H1 (cell line): ENCODE measurements at regions not wholly inside any gene's neighbourhood (a gene's known extent, or its start where the extent isn't known, plus 50 kb on each side); places are given as distances from the start of the nearest gene placed in this dataset.

Source experiments
- CTCF ChIA-PET: fragments of 300-600 bp; sonication (Branson Sonifier 250); formaldehyde crosslinking; loops from one replicate; lab custom pipeline; 2021; ENCODE audit not compliant: partially characterized antibody; lab: Charles Lee
- POLR2A ChIA-PET: fragments of 300-600 bp; sonication (Branson Sonifier 250); formaldehyde crosslinking; loops from one replicate; lab custom pipeline; 2021; ENCODE audit warnings: inconsistent platforms; ENCODE audit not compliant: partially characterized antibody; lab: Charles Lee
- DNase-seq, 2 experiments: peaks; one replicate each; pipeline versions ENCODE4 v3.0.0 to v3.0.0-alpha.2; 2010 to 2022; ENCODE audit warnings: low spot score in 2 of 2, low read depth in 1 of 2, mixed read lengths in 1 of 2
- FAIRE-seq: peaks from 2 replicates; lab custom pipeline; 2011; peaks lifted over from hg19 to GRCh38; lab: Jason Lieb, UNC
- H2AFZ ChIP-seq: 2 replicates; pipeline ENCODE4 v1.8.1; 2012; ENCODE audit warnings: low read length, inconsistent platforms
- H2AK5ac ChIP-seq: 2 replicates; pipeline ENCODE4 v1.6.1; 2013; ENCODE audit warnings: low read depth, low read length
- H2BK120ac ChIP-seq: replicated peaks from 2 replicates; pipeline ENCODE3; 2013; ENCODE audit warnings: low read depth, low read length, inconsistent platforms
- H2BK12ac ChIP-seq: 2 replicates; pipeline ENCODE4 v1.6.1; 2013; ENCODE audit warnings: low read depth, low read length
- H2BK15ac ChIP-seq: 2 replicates; pipeline ENCODE4 v1.6.1; 2013; ENCODE audit warnings: low read length
- H2BK20ac ChIP-seq: 2 replicates; pipeline ENCODE4 v1.6.1; 2013; ENCODE audit warnings: low read length
- H2BK5ac ChIP-seq: 2 replicates; pipeline ENCODE4 v1.6.1; 2013; ENCODE audit warnings: low read depth, low read length
- H3K14ac ChIP-seq: 2 replicates; pipeline ENCODE4 v1.6.1; 2013; ENCODE audit warnings: inconsistent platforms; ENCODE audit not compliant: insufficient read length
- H3K18ac ChIP-seq: 2 replicates; pipeline ENCODE4 v1.6.1; 2013; ENCODE audit warnings: low read length; ENCODE audit errors: extremely low read depth
- H3K23ac ChIP-seq: 2 replicates; pipeline ENCODE4 v1.6.1; 2013; ENCODE audit warnings: inconsistent platforms; ENCODE audit not compliant: insufficient read length
- H3K23me2 ChIP-seq: 2 replicates; pipeline ENCODE4 v1.6.1; 2013; ENCODE audit warnings: low read depth, low read length
- H3K27ac ChIP-seq: 2 replicates; pipeline ENCODE4 v1.6.1; 2011; ENCODE audit warnings: low read depth, low read length, inconsistent platforms
- H3K27me3 ChIP-seq, 4 experiments: replicated peaks in 1 of 4; 1 replicate in 1 of 4; 2 replicates in 3 of 4; pipeline versions ENCODE4 v1.6.1 to v1.8.1; 2011 to 2013; ENCODE audit warnings: low read length in 3 of 4, mild to moderate bottlenecking in 3 of 4, inconsistent platforms in 2 of 4, mixed read lengths in 2 of 4, moderate library complexity in 1 of 4; ENCODE audit not compliant: control insufficient read depth in 3 of 4, insufficient read depth in 3 of 4; ENCODE audit errors: extremely low read depth in 1 of 4
- H3K36me3 ChIP-seq, 4 experiments: 2 replicates each; pipeline versions ENCODE4 v1.6.1 to v1.8.1; 2011 to 2013; ENCODE audit warnings: mild to moderate bottlenecking in 4 of 4, low read length in 3 of 4, moderate library complexity in 2 of 4, control low read depth in 1 of 4, inconsistent platforms in 1 of 4; ENCODE audit not compliant: insufficient read depth in 4 of 4, control insufficient read depth in 2 of 4
- H3K4ac ChIP-seq: replicated peaks from 2 replicates; pipeline ENCODE3; 2013; ENCODE audit warnings: low read length, low read depth, mixed read lengths, inconsistent platforms; ENCODE audit not compliant: insufficient read length
- H3K4me1 ChIP-seq, 4 experiments: replicated peaks in 1 of 4; 1 replicate in 1 of 4; 2 replicates in 3 of 4; pipeline versions ENCODE4 v1.6.1 to v1.8.1; 2011 to 2013; ENCODE audit warnings: low read length in 3 of 4, inconsistent platforms in 2 of 4, mixed read lengths in 1 of 4; ENCODE audit not compliant: insufficient read depth in 4 of 4, control insufficient read depth in 3 of 4
- H3K4me2 ChIP-seq, 2 experiments: 2 replicates each; pipeline versions ENCODE4 v1.6.1 to v1.8.1; 2011 to 2013; ENCODE audit warnings: low read depth in 2 of 2, low read length in 2 of 2, control low read depth in 1 of 2, inconsistent platforms in 1 of 2, mild to moderate bottlenecking in 1 of 2; ENCODE audit not compliant: insufficient read depth in 1 of 2
- H3K4me3 ChIP-seq, 4 experiments: fragments of 200-600, 300-600 bp in 1 of 4; sonication (generic), shearing (Covaris generic), sonication (Bioruptor Twin) in 1 of 4; 2 replicates each; pipeline versions ENCODE4 v1.5.1 to v1.8.1; 2011 to 2016; ENCODE audit warnings: low read length in 4 of 4, low read depth in 3 of 4, control low read depth in 2 of 4, inconsistent platforms in 2 of 4, mild to moderate bottlenecking in 2 of 4, mixed read lengths in 1 of 4, moderate library complexity in 1 of 4; ENCODE audit not compliant: insufficient read depth in 2 of 4; ENCODE audit errors: extremely low read depth in 1 of 4
- H3K56ac ChIP-seq: replicated peaks from 2 replicates; pipeline ENCODE3; 2013; ENCODE audit warnings: low read depth, mild to moderate bottlenecking, mixed read lengths, low read length, inconsistent platforms; ENCODE audit not compliant: insufficient read length
- H3K79me1 ChIP-seq: 2 replicates; pipeline ENCODE4 v1.6.1; 2013; ENCODE audit warnings: low read depth, low read length, control low read depth
- H3K79me2 ChIP-seq, 2 experiments: 2 replicates each; pipeline versions ENCODE4 v1.6.1 to v1.8.1; 2012 to 2013; ENCODE audit warnings: low read length in 2 of 2, mild to moderate bottlenecking in 2 of 2, inconsistent platforms in 1 of 2; ENCODE audit not compliant: insufficient read depth in 2 of 2, control insufficient read depth in 1 of 2
- H3K9ac ChIP-seq, 4 experiments: replicated peaks in 1 of 4; 1 replicate in 1 of 4; 2 replicates in 3 of 4; pipeline versions ENCODE4 v1.6.1 to v1.8.1; 2011 to 2013; ENCODE audit warnings: low read depth in 3 of 4, low read length in 3 of 4, control low read depth in 2 of 4, mild to moderate bottlenecking in 2 of 4, moderate library complexity in 2 of 4, inconsistent platforms in 1 of 4; ENCODE audit errors: extremely low read depth in 1 of 4
- H3K9me3 ChIP-seq, 2 experiments: 2 replicates each; pipeline versions ENCODE4 v1.6.1 to v1.8.1; 2012 to 2013; ENCODE audit warnings: mild to moderate bottlenecking in 2 of 2, moderate library complexity in 2 of 2, control low read depth in 1 of 2, inconsistent platforms in 1 of 2, low read depth in 1 of 2, low read length in 1 of 2, mixed read lengths in 1 of 2; ENCODE audit not compliant: insufficient read depth in 2 of 2
- H4K20me1 ChIP-seq, 2 experiments: replicated peaks in 1 of 2; 2 replicates each; pipeline versions ENCODE3 to v1.8.1; 2011 to 2013; ENCODE audit warnings: inconsistent platforms in 2 of 2, low read length in 2 of 2, mild to moderate bottlenecking in 1 of 2; ENCODE audit not compliant: insufficient read depth in 2 of 2, control insufficient read depth in 1 of 2
- H4K5ac ChIP-seq: 2 replicates; pipeline ENCODE4 v1.6.1; 2013; ENCODE audit warnings: low read length, low read depth, mixed read lengths, inconsistent platforms; ENCODE audit not compliant: insufficient read length
- H4K8ac ChIP-seq: 2 replicates; pipeline ENCODE4 v1.8.0; 2013; ENCODE audit warnings: mild to moderate bottlenecking, moderate library complexity, low read length, inconsistent platforms; ENCODE audit not compliant: insufficient read depth; ENCODE audit errors: extremely low read depth
- H4K91ac ChIP-seq: replicated peaks from 2 replicates; pipeline ENCODE3; 2013; ENCODE audit warnings: low read length, mixed read lengths, inconsistent platforms; ENCODE audit not compliant: insufficient read length
- BACH1 ChIP-seq: IDR thresholded peaks from 2 replicates; pipeline ENCODE4 v1.6.1; 2012; ENCODE audit warnings: low read length, improper control_type of control experiment
- BCL11A ChIP-seq, 2 experiments: IDR thresholded peaks; one replicate each; pipeline ENCODE4 v1.6.1; 2011; ENCODE audit warnings: low read depth in 2 of 2, low read length in 2 of 2, mild to moderate bottlenecking in 2 of 2
- EZH2 ChIP-seq: fragments of 200-600 bp; sonication (generic); IDR thresholded peaks from 2 replicates; pipeline ENCODE4 v1.7.1; 2012; ENCODE audit warnings: low read depth, mild to moderate bottlenecking, moderate library complexity, low read length, inconsistent platforms; ENCODE audit not compliant: severe bottlenecking
- GABPA ChIP-seq: IDR thresholded peaks from 2 replicates; pipeline ENCODE4 v1.6.1; 2011; ENCODE audit warnings: mild to moderate bottlenecking, low read length, moderate library complexity, borderline replicate concordance; ENCODE audit not compliant: insufficient read depth
- RAD21 ChIP-seq, 2 experiments: IDR thresholded peaks in 1 of 2; conservative IDR thresholded peaks in 1 of 2; 2 replicates each; pipeline ENCODE4 v1.6.1; 2011; ENCODE audit warnings: low read depth in 2 of 2, low read length in 2 of 2, improper control_type of control experiment in 1 of 2, inconsistent platforms in 1 of 2, mild to moderate bottlenecking in 1 of 2, moderate library complexity in 1 of 2
- RBBP5 ChIP-seq: IDR thresholded peaks from 2 replicates; pipeline ENCODE4 v1.7.1; 2012; ENCODE audit warnings: low read depth, mild to moderate bottlenecking, inconsistent platforms, low read length, moderate library complexity, borderline replicate concordance
- RNF2 ChIP-seq: fragments of 200-900, 300-1000 bp; sonication (generic); IDR thresholded peaks from 2 replicates; pipeline ENCODE4 v1.7.1; 2016; ENCODE audit warnings: borderline replicate concordance, low read depth, mild to moderate bottlenecking, antibody characterized with exemption, low read length; ENCODE audit not compliant: poor library complexity, severe bottlenecking; ENCODE audit errors: missing control alignments
- TBP ChIP-seq: IDR thresholded peaks from 2 replicates; pipeline ENCODE4 v1.6.1; 2011; ENCODE audit warnings: low read depth, low read length, improper control_type of control experiment
- TEAD4 ChIP-seq: IDR thresholded peaks from 2 replicates; pipeline ENCODE4 v1.6.1; 2012; ENCODE audit warnings: low read depth, low read length, inconsistent platforms, mixed read lengths

GRCh38 chr4:129223945-129224344, 128.0 kb downstream of the C4orf33 start:
- Histone ChIP-seq H2BK120ac (no peak overlapping the region), H3K4me1 (no peaks in the 10 kb centered on the region), H2BK20ac (no peak overlapping the region), H2BK5ac (no peak overlapping the region), H2BK15ac (no peak overlapping the region), H2BK12ac (no peak overlapping the region), H3K14ac (no peak overlapping the region), H4K91ac (no peak overlapping the region), H3K4me2 (no peak overlapping the region), H4K20me1 (no peaks in the 10 kb centered on the region), H3K4me3 (no peak overlapping the region), H3K9me3 (no peaks in the 10 kb centered on the region), H3K27me3 (no peaks in the 10 kb centered on the region), H3K36me3 (no peaks in the 10 kb centered on the region), H3K23me2 (no peaks in the 10 kb centered on the region), H3K79me2 (no peaks in the 10 kb centered on the region), H3K9ac (no peak overlapping the region), H3K4ac (no peak overlapping the region), H3K23ac (no peak overlapping the region), H4K8ac (no peak overlapping the region), H3K18ac (no peak overlapping the region), H4K5ac (no peak overlapping the region), H2AK5ac (no peak overlapping the region), H3K56ac (no peak overlapping the region), H2AFZ (no peak overlapping the region), H3K79me1 (no peaks in the 10 kb centered on the region), H3K27ac (no peak overlapping the region)
- no peak for FAIRE-seq
- TF ChIP-seq RAD21 (IDR thresholded peaks at IDR 0.05 in 1 of 2, conservative IDR thresholded peaks at IDR 0.05 in 1 of 2; ENCODE audit: low read depth in 2 of 2, low read length in 2 of 2): no peak
- TF ChIP-seq RBBP5: no peak
- no peak for TF ChIP-seq GABPA
- TF ChIP-seq RNF2: no peak
- no peak for TF ChIP-seq TEAD4
- no peak for TF ChIP-seq BCL11A (IDR thresholded peaks at IDR 0.05; ENCODE audit: low read depth in 2 of 2, low read length in 2 of 2)
- TF ChIP-seq TBP: no peak
- no peak for TF ChIP-seq BACH1
- no peak for TF ChIP-seq EZH2
- no peak for DNase-seq
- POLR2A ChIA-PET: no interaction called here
- CTCF ChIA-PET: interaction anchor here (0.6 kb wide), 1 partner anchor 10 kb away, joined by 3 read pairs; no protein-coding TSS in a partner anchor
